ENCODE measurements at regions not wholly inside any gene's neighbourhood (a gene's known extent, or its start where the extent isn't known, plus 50 kb on each side); places are given as distances from the start of the nearest gene placed in this dataset.

DNA sequence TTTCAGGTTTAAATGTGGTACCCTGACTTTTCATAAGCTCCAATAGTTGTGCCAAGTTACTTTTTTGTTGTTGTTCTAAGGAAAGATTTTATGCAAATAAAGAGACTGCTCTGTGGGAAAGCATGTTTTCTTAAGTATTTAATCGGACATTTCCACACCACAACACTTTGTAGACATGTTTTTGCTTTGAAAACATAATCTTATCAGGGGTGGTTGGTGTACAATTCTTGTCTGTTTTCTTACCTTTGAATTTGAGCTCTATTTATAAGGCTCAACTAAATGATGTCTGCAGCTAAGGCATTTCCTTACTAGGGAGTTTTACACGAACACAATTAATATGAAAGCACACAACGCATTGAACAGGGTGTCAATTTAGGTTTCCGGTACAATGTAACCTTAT is 81.5 kb upstream of the CDIN1 start:
- Histone ChIP-seq H3K9me3 (ENCODE audit: control insufficient read depth, insufficient read depth, low read depth, low read length) (no peaks in the 10 kb centered on the region), H3K27ac (ENCODE audit: insufficient read depth, low read length) (no peak overlapping the region), H3K4me1 (ENCODE audit: control insufficient read depth, extremely low read depth, insufficient read depth, low read length) (peaks cover 5% of the 10 kb centered on the region), H3K4me2 (ENCODE audit: extremely low read depth, insufficient read depth, low read length) (no peak overlapping the region), H3K79me2 (ENCODE audit: control insufficient read depth, insufficient read depth, low read length) (no peaks in the 10 kb centered on the region), H2AFZ (ENCODE audit: low read length) (no peak overlapping the region), H4K20me1 (ENCODE audit: control insufficient read depth, extremely low read depth, insufficient read depth, low read length) (no peaks in the 10 kb centered on the region), H3K27me3 (ENCODE audit: control insufficient read depth, insufficient read depth, low read length) (no peaks in the 10 kb centered on the region), H3K4me3 (replicated peaks in 1 of 4; ENCODE audit: control extremely low read depth in 1 of 4, insufficient read depth in 1 of 4, low read depth in 3 of 4, low read length in 4 of 4) (no peak overlapping the region), H3K36me3 (ENCODE audit: control insufficient read depth, insufficient read depth, low read length) (no peaks in the 10 kb centered on the region), H3K9ac (ENCODE audit: insufficient read depth, low read length) (no peak overlapping the region)
- TF ChIP-seq, protein P1, sequence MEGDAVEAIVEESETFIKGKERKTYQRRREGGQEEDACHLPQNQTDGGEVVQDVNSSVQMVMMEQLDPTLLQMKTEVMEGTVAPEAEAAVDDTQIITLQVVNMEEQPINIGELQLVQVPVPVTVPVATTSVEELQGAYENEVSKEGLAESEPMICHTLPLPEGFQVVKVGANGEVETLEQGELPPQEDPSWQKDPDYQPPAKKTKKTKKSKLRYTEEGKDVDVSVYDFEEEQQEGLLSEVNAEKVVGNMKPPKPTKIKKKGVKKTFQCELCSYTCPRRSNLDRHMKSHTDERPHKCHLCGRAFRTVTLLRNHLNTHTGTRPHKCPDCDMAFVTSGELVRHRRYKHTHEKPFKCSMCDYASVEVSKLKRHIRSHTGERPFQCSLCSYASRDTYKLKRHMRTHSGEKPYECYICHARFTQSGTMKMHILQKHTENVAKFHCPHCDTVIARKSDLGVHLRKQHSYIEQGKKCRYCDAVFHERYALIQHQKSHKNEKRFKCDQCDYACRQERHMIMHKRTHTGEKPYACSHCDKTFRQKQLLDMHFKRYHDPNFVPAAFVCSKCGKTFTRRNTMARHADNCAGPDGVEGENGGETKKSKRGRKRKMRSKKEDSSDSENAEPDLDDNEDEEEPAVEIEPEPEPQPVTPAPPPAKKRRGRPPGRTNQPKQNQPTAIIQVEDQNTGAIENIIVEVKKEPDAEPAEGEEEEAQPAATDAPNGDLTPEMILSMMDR (conservative IDR thresholded peaks at IDR 0.05 in 1 of 2, IDR thresholded peaks at IDR 0.05 in 1 of 2; ENCODE audit: low read depth in 1 of 2, low read length in 2 of 2), result no peak
- TF ChIP-seq EZH2 (IDR thresholded peaks at IDR 0.05; ENCODE audit: low read length, missing control alignments), result no peak
- DNase-seq (ENCODE audit: low read depth in 2 of 2), result peak in 1 of 2 donors; percentile 41

DNA sequence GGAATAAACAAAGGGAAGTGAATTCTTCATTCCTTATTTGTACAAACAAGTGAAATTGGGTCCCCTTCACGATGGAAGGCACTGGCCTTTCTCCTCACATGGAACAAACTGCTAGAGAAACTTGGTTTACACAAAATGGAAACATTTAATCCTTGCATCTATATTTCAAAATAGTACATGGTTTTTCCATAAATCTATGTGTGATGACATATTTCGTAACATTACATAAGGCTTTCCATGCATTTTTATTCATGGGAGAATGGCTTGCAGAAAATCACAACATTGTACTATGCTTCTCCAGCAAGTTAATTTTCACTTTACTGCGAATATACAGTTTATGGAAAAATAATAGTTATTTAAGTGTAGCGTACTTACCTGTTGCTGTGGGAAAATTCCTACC is 81.0 kb upstream of the CDIN1 start:
- peak in 1 of 2 donors; percentile 35 for DNase-seq (ENCODE audit: low read depth in 2 of 2)
- H2AFZ ChIP-seq (ENCODE audit: low read length), result no peak overlapping the region
- TF ChIP-seq, protein P1 (conservative IDR thresholded peaks at IDR 0.05 in 1 of 2, IDR thresholded peaks at IDR 0.05 in 1 of 2; ENCODE audit: low read depth in 1 of 2, low read length in 2 of 2), result no peak
- TF ChIP-seq EZH2 (IDR thresholded peaks at IDR 0.05; ENCODE audit: low read length, missing control alignments), result no peak
- H3K27ac ChIP-seq (ENCODE audit: insufficient read depth, low read length), result no peak overlapping the region
- H3K4me1 ChIP-seq (ENCODE audit: control insufficient read depth, extremely low read depth, insufficient read depth, low read length), result peaks cover 5% of the 10 kb centered on the region
- no peaks in the 10 kb centered on the region for H3K27me3 ChIP-seq (ENCODE audit: control insufficient read depth, insufficient read depth, low read length)
- no peak overlapping the region for H3K4me3 ChIP-seq (replicated peaks in 1 of 4; ENCODE audit: control extremely low read depth in 1 of 4, insufficient read depth in 1 of 4, low read depth in 3 of 4, low read length in 4 of 4)
- H3K36me3 ChIP-seq (ENCODE audit: control insufficient read depth, insufficient read depth, low read length), result no peaks in the 10 kb centered on the region
- H3K79me2 ChIP-seq (ENCODE audit: control insufficient read depth, insufficient read depth, low read length), result no peaks in the 10 kb centered on the region
- H3K9ac ChIP-seq (ENCODE audit: insufficient read depth, low read length), result no peak overlapping the region
- H3K9me3 ChIP-seq (ENCODE audit: control insufficient read depth, insufficient read depth, low read depth, low read length), result no peaks in the 10 kb centered on the region
- no peaks in the 10 kb centered on the region for H4K20me1 ChIP-seq (ENCODE audit: control insufficient read depth, extremely low read depth, insufficient read depth, low read length)
- no peak overlapping the region for H3K4me2 ChIP-seq (ENCODE audit: extremely low read depth, insufficient read depth, low read length)

DNA sequence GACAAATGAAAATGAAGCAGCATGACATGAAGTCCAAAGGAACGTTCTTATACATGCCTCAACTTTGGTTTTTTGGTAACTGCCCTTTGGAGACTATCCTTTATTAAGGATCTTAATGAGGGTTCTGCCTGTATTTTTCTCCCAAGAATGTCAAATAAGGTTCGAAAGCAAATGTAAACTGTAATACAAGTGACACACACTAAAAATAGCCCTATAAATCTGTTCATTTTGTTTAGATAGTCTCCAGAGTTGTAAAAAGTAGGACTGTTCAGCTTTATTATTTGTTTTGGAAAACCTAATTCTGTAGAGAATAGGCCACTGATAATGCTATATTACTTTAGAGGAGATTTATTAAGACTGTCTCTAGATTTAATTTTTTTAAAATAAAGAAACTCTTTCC is 80.5 kb upstream of the CDIN1 start:
- H3K9ac ChIP-seq (ENCODE audit: insufficient read depth, low read length), result no peak overlapping the region
- TF ChIP-seq, protein P1 (conservative IDR thresholded peaks at IDR 0.05 in 1 of 2, IDR thresholded peaks at IDR 0.05 in 1 of 2; ENCODE audit: low read depth in 1 of 2, low read length in 2 of 2), result no peak
- TF ChIP-seq EZH2 (IDR thresholded peaks at IDR 0.05; ENCODE audit: low read length, missing control alignments), result no peak
- H3K9me3 ChIP-seq (ENCODE audit: control insufficient read depth, insufficient read depth, low read depth, low read length), result no peaks in the 10 kb centered on the region
- no peak overlapping the region for H3K27ac ChIP-seq (ENCODE audit: insufficient read depth, low read length)
- H3K4me2 ChIP-seq (ENCODE audit: extremely low read depth, insufficient read depth, low read length), result no peak overlapping the region
- no peak overlapping the region for H3K4me3 ChIP-seq (replicated peaks in 1 of 4; ENCODE audit: control extremely low read depth in 1 of 4, insufficient read depth in 1 of 4, low read depth in 3 of 4, low read length in 4 of 4)
- H3K27me3 ChIP-seq (ENCODE audit: control insufficient read depth, insufficient read depth, low read length), result no peaks in the 10 kb centered on the region
- H3K36me3 ChIP-seq (ENCODE audit: control insufficient read depth, insufficient read depth, low read length), result no peaks in the 10 kb centered on the region
- H3K4me1 ChIP-seq (ENCODE audit: control insufficient read depth, extremely low read depth, insufficient read depth, low read length), result peaks cover 5% of the 10 kb centered on the region
- no peak overlapping the region for H2AFZ ChIP-seq (ENCODE audit: low read length)
- DNase-seq (ENCODE audit: low read depth in 2 of 2), result no peak
- no peaks in the 10 kb centered on the region for H4K20me1 ChIP-seq (ENCODE audit: control insufficient read depth, extremely low read depth, insufficient read depth, low read length)
- no peaks in the 10 kb centered on the region for H3K79me2 ChIP-seq (ENCODE audit: control insufficient read depth, insufficient read depth, low read length)
